PFSK-1 (cell line): ENCODE measurements at regions not wholly inside any gene's neighbourhood (a gene's known extent, or its start where the extent isn't known, plus 50 kb on each side); places are given as distances from the start of the nearest gene placed in this dataset.

ENCODE experiments used
- FOXP2 ChIP-seq: optimal IDR thresholded peaks from 2 replicates; pipeline ENCODE3; 2011; ENCODE audit warnings: borderline replicate concordance, control low read depth, inconsistent platforms; ENCODE audit not compliant: insufficient read depth; ENCODE audit errors: extremely low read length, extremely low read depth
- POLR2AphosphoS5 ChIP-seq: IDR thresholded peaks from 2 replicates; pipeline ENCODE4 v1.6.1; 2012; ENCODE audit warnings: low read depth, mild to moderate bottlenecking, control low read depth, low read length, moderate library complexity
- REST ChIP-seq, 2 experiments: IDR thresholded peaks; 2 replicates each; pipeline versions ENCODE4 v1.6.1 to v1.8.0; 2011 to 2012; ENCODE audit warnings: low read depth in 2 of 2, low read length in 2 of 2, control low read depth in 1 of 2, inconsistent platforms in 1 of 2, mild to moderate bottlenecking in 1 of 2, moderate library complexity in 1 of 2; ENCODE audit not compliant: insufficient read depth in 1 of 2
- TAF1 ChIP-seq: IDR thresholded peaks from 2 replicates; pipeline ENCODE4 v1.6.1; 2012; ENCODE audit warnings: low read length, control low read depth, borderline replicate concordance; ENCODE audit not compliant: insufficient read depth

- TF ChIP-seq POLR2AphosphoS5: no peak
- no peak for TF ChIP-seq REST (IDR thresholded peaks at IDR 0.05; ENCODE audit: insufficient read depth in 1 of 2, low read depth in 2 of 2, low read length in 2 of 2)
- no peak for TF ChIP-seq TAF1
- TF ChIP-seq FOXP2: no peak
Observed at GRCh38 chr5:166058660-166059059, 2232.8 kb upstream of the WWC1 start.
